Sigmoid colon (tissue), 6 donors: ENCODE measurements at regions not wholly inside any gene's neighbourhood (a gene's known extent, or its start where the extent isn't known, plus 50 kb on each side); places are given as distances from the start of the nearest gene placed in this dataset.
A peak's percentile ranks its signal among the peaks of the same experiment; 100 is the strongest.

Experiments
- DNase-seq: peaks from one replicate; pipeline ENCODE4 v3.0.0-alpha.2; 2019
- H3K27ac ChIP-seq, 4 donors: fragments of 200-600 bp; sonication (generic); one replicate each; pipeline ENCODE4 v1.5.1; 2016 to 2019; ENCODE audit warnings: mild to moderate bottlenecking in 1 of 4
- H3K27me3 ChIP-seq, 3 donors: fragments of 200-600 bp; sonication (generic); one replicate each; pipeline ENCODE4 v1.5.1; 2019; ENCODE audit warnings: mild to moderate bottlenecking in 1 of 3
- H3K36me3 ChIP-seq, 4 donors: fragments of 200-600 bp; sonication (generic); one replicate each; pipeline ENCODE4 v1.5.1; 2016 to 2019
- H3K4me1 ChIP-seq, 4 donors: fragments of 200-600 bp; sonication (generic); one replicate each; pipeline ENCODE4 v1.5.1; 2017 to 2019
- H3K4me3 ChIP-seq, 4 donors: fragments of 200-600 bp; sonication (generic); one replicate each; pipeline ENCODE4 v1.5.1; 2017 to 2019; ENCODE audit warnings: mild to moderate bottlenecking in 2 of 4, moderate library complexity in 1 of 4
- H3K9me3 ChIP-seq, 4 donors: fragments of 200-600 bp in 3 of 4; sonication (generic) in 3 of 4; one replicate each; pipeline versions ENCODE4 v1.5.1 to v1.6.1; 2013 to 2019
- CTCF ChIP-seq, 4 experiments: fragments of 450-650 bp in 3 of 4; fragments of 200-600 bp in 1 of 4; IDR thresholded peaks; one replicate each; pipeline ENCODE4 v1.5.1; 2016 to 2019; ENCODE audit warnings: antibody characterized with exemption in 4 of 4, mild to moderate bottlenecking in 3 of 4, moderate library complexity in 2 of 4
- EP300 ChIP-seq, 4 donors: sonication (generic); formaldehyde crosslinking; IDR thresholded peaks; one replicate each; pipeline ENCODE4 v1.6.1; 2017; ENCODE audit warnings: antibody characterized with exemption in 4 of 4
- POLR2A ChIP-seq, 2 donors: fragments of 450-650 bp; IDR thresholded peaks; one replicate each; pipeline ENCODE4 v1.6.1; 2016; ENCODE audit warnings: antibody characterized with exemption in 2 of 2, mild to moderate bottlenecking in 2 of 2, moderate library complexity in 2 of 2
- POLR2AphosphoS5 ChIP-seq, 4 donors: sonication (generic); formaldehyde crosslinking; IDR thresholded peaks; one replicate each; pipeline ENCODE4 v1.6.1; 2017; ENCODE audit warnings: antibody characterized with exemption in 4 of 4
- WGBS, 2 donors: extraction: QIAGEN DNeasy Blood & Tissue Kit; methylation state at CpG; one replicate each; pipeline ENCODE4 v1.1.7; 2013; 5-methylcytosine and 5-hydroxymethylcytosine counted together
- intact Hi-C: fragments of 100-400 bp; cut with DNase I; formaldehyde crosslinking; loops from one replicate; pipeline ENCODE4 v1.15.1; 2023
- donor health status: healthy with polysubstance abuse.
- donor health status: healthy.

DNA sequence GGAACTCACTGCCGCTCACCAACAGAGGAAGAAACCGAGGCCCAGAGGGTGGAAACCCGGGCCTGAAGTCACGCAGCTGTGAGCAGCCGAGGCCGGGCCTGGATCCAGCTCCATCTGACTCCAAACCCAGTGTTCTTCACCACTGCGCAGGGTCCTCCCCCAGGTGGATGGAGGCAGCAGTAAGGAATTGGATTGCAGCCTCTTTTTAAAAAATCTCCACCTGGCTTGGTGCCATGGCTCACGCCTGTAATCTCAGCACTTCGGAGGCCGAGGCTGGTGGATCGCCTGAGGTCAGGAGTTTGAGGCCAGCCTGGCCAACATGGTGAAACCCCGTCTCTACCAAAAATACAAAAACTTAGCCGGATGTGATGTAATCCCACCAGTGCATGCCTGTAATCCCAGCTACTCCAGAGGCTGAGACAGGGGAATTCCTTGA lies 177.2 kb downstream of the FOXL1 start:
- peaks cover 0 to 55% (median 7%) of the 10 kb centered on the region in 3 donors for H3K27me3 ChIP-seq
- TF ChIP-seq POLR2A (IDR thresholded peaks at IDR 0.05) (no peak), EP300 (IDR thresholded peaks at IDR 0.05) (no peak), POLR2AphosphoS5 (IDR thresholded peaks at IDR 0.05) (no peak), CTCF (IDR thresholded peaks at IDR 0.05) (no peak)
- DNase-seq = no peak
- no peaks in the 10 kb centered on the region for H3K36me3 ChIP-seq
- H3K9me3 ChIP-seq = no peaks in the 10 kb centered on the region
- H3K27ac ChIP-seq = no peak overlapping the region
- WGBS, 2 donors = 72 to 84% methylated on average over 13 of the region's 13 CpGs
- H3K4me1 ChIP-seq = peaks cover 0 to 7% (median 0%) of the 10 kb centered on the region in 4 donors
- H3K4me3 ChIP-seq = no peak overlapping the region
- intact Hi-C loops = loop anchor here (10.0 kb wide), 1 partner anchor 181 kb away; the partner anchor contains the start of gene FOXL1

- Histone ChIP-seq H3K27me3 (peaks cover 5 to 70% (median 22%) of the 10 kb centered on the region in 3 donors), H3K36me3 (no peaks in the 10 kb centered on the region), H3K4me1 (peaks cover 0 to 4% (median 0%) of the 10 kb centered on the region in 4 donors), H3K27ac (no peak overlapping the region), H3K9me3 (no peaks in the 10 kb centered on the region), H3K4me3 (no peak overlapping the region)
- WGBS, 2 donors = 45 to 73% methylated on average over 12 of the region's 12 CpGs
- intact Hi-C loops = loop anchor here (10.0 kb wide), 1 partner anchor 182 kb away; the partner anchor contains the start of gene FOXL1
- DNase-seq = peak; percentile 40
- TF ChIP-seq POLR2A (IDR thresholded peaks at IDR 0.05) = no peak
- TF ChIP-seq EP300 (IDR thresholded peaks at IDR 0.05) = no peak
- no peak for TF ChIP-seq POLR2AphosphoS5 (IDR thresholded peaks at IDR 0.05)
- no peak for TF ChIP-seq CTCF (IDR thresholded peaks at IDR 0.05)
Measured at GRCh38 chr16:86756882-86757703, 178.7 kb downstream of the FOXL1 start.

GRCh38 chr16:86757704-86758040 lies 179.3 kb downstream of the FOXL1 start:
- H3K4me3 ChIP-seq = no peak overlapping the region
- H3K27me3 ChIP-seq = peaks cover 5 to 76% (median 27%) of the 10 kb centered on the region in 3 donors
- peaks cover 0 to 4% (median 0%) of the 10 kb centered on the region in 4 donors for H3K4me1 ChIP-seq
- intact Hi-C loops = loop anchor here (10.0 kb wide), 1 partner anchor 183 kb away; the partner anchor contains the start of gene FOXL1
- no peak for TF ChIP-seq POLR2A (IDR thresholded peaks at IDR 0.05)
- no peak for TF ChIP-seq EP300 (IDR thresholded peaks at IDR 0.05)
- no peak for TF ChIP-seq CTCF (IDR thresholded peaks at IDR 0.05)
- TF ChIP-seq POLR2AphosphoS5 (IDR thresholded peaks at IDR 0.05) = no peak
- no peak overlapping the region for H3K27ac ChIP-seq
- no peak for DNase-seq
- H3K9me3 ChIP-seq = no peaks in the 10 kb centered on the region
- WGBS, 2 donors = 89 to 96% methylated on average over 3 of the region's 3 CpGs
- no peaks in the 10 kb centered on the region for H3K36me3 ChIP-seq

GRCh38 chr16:86758932-86759331 lies 180.6 kb downstream of the FOXL1 start:
- no peak for DNase-seq
- Histone ChIP-seq H3K36me3 (no peaks in the 10 kb centered on the region), H3K27me3 (peaks cover 5 to 87% (median 28%) of the 10 kb centered on the region in 3 donors), H3K9me3 (no peaks in the 10 kb centered on the region), H3K4me3 (no peak overlapping the region), H3K27ac (no peak overlapping the region), H3K4me1 (peaks cover 0 to 4% (median 0%) of the 10 kb centered on the region in 4 donors)
- TF ChIP-seq POLR2AphosphoS5 (IDR thresholded peaks at IDR 0.05) (no peak), CTCF (IDR thresholded peaks at IDR 0.05) (no peak), POLR2A (IDR thresholded peaks at IDR 0.05) (no peak), EP300 (IDR thresholded peaks at IDR 0.05) (no peak)
- 75 to 79% methylated on average over 8 of the region's 8 CpGs for WGBS, 2 donors
- intact Hi-C loops = loop anchor here (10.0 kb wide), 1 partner anchor 184 kb away; the partner anchor contains the start of gene FOXL1
